ENCODE measurements at regions not wholly inside any gene's neighbourhood (a gene's known extent, or its start where the extent isn't known, plus 50 kb on each side); places are given as distances from the start of the nearest gene placed in this dataset.

GRCh38 chr20:60064554-60065196 lies 106.5 kb downstream of the CDH26 start:
- Histone ChIP-seq H3K27ac (no peak overlapping the region), H3K4me3 (no peak overlapping the region)

GRCh38 chr20:60065741-60066437 lies 107.7 kb downstream of the CDH26 start:
- Histone ChIP-seq H3K4me3 (no peak overlapping the region), H3K27ac (no peak overlapping the region)

- H3K4me3 ChIP-seq, result no peak overlapping the region
- no peak overlapping the region for H3K27ac ChIP-seq
Measured at GRCh38 chr20:60066438-60066823, 108.2 kb downstream of the CDH26 start.

- no peak overlapping the region for H3K27ac ChIP-seq
- no peak overlapping the region for H3K4me3 ChIP-seq
Measured at GRCh38 chr20:60068509-60068908, 110.3 kb downstream of the CDH26 start.

- Histone ChIP-seq H3K27ac (no peak overlapping the region), H3K4me3 (no peak overlapping the region)
Measured at GRCh38 chr20:60069656-60070055, 111.4 kb downstream of the CDH26 start.

- Histone ChIP-seq H3K27ac (no peak overlapping the region), H3K4me3 (no peak overlapping the region)
Measured at GRCh38 chr20:60070791-60071190, 112.6 kb downstream of the CDH26 start.

GRCh38 chr20:60071965-60072364 lies 113.7 kb downstream of the CDH26 start:
- no peak overlapping the region for H3K27ac ChIP-seq

GRCh38 chr20:60073086-60073485 lies 114.9 kb downstream of the CDH26 start:
- Histone ChIP-seq H3K27ac (no peak overlapping the region), H3K4me3 (no peak overlapping the region)

More at GRCh38 chr20:60071965-60072364, 113.7 kb downstream of the CDH26 start:
- no peak overlapping the region for H3K4me3 ChIP-seq

GRCh38 chr20:60073504-60073903 lies 115.3 kb downstream of the CDH26 start:
- no peak overlapping the region for H3K27ac ChIP-seq
- no peak overlapping the region for H3K4me3 ChIP-seq

GRCh38 chr20:60074276-60074675 lies 116.1 kb downstream of the CDH26 start:
- Histone ChIP-seq H3K4me3 (no peak overlapping the region), H3K27ac (no peak overlapping the region)

- Histone ChIP-seq H3K4me3 (no peak overlapping the region), H3K27ac (no peak overlapping the region)
Measured at GRCh38 chr20:60078351-60079250, 120.4 kb downstream of the CDH26 start.

- H3K4me3 ChIP-seq, result no peak overlapping the region
- no peak overlapping the region for H3K27ac ChIP-seq
Measured at GRCh38 chr20:60080401-60080800, 122.2 kb downstream of the CDH26 start.

GRCh38 chr20:60085551-60086132 lies 127.4 kb downstream of the CDH26 start:
- H3K27ac ChIP-seq, result no peak overlapping the region
- no peak overlapping the region for H3K4me3 ChIP-seq

- Histone ChIP-seq H3K4me3 (peak overlapping the region in 4 of 7 experiments; percentile 7 to 31 (median 18)), H3K27ac (peak overlapping the region in 1 of 21 experiments; percentile 32)
Measured at GRCh38 chr20:60086821-60087562, 128.8 kb downstream of the CDH26 start.

- peak overlapping the region in 4 of 7 experiments; percentile 7 to 31 (median 18) for H3K4me3 ChIP-seq
Measured at GRCh38 chr20:60087563-60088105, 129.4 kb downstream of the CDH26 start.

GRCh38 chr20:60088236-60088635 lies 130.0 kb downstream of the CDH26 start:
- no peak overlapping the region for H3K4me3 ChIP-seq
- no peak overlapping the region for H3K27ac ChIP-seq

More at GRCh38 chr20:60087563-60088105, 129.4 kb downstream of the CDH26 start:
- H3K27ac ChIP-seq, result peak overlapping the region in 1 of 21 experiments; percentile 32

GRCh38 chr20:60090631-60091030 lies 132.4 kb downstream of the CDH26 start:
- Histone ChIP-seq H3K27ac (no peak overlapping the region), H3K4me3 (no peak overlapping the region)

GRCh38 chr20:60091305-60091704 lies 133.1 kb downstream of the CDH26 start:
- H3K4me3 ChIP-seq, result no peak overlapping the region
- H3K27ac ChIP-seq, result no peak overlapping the region

- Histone ChIP-seq H3K27ac (no peak overlapping the region), H3K4me3 (no peak overlapping the region)
Measured at GRCh38 chr20:60091861-60092260, 133.6 kb downstream of the CDH26 start.
